Left ventricle myocardium inferior (tissue), 1 donor: ENCODE measurements at regions not wholly inside any gene's neighbourhood (a gene's known extent, or its start where the extent isn't known, plus 50 kb on each side); places are given as distances from the start of the nearest gene placed in this dataset.

Experiments used
- DNase-seq: peaks from one replicate; pipeline ENCODE4 v3.0.0-alpha.2; 2020
- H3K27ac ChIP-seq: fragments of 200-600 bp; replicated peaks from 2 replicates; pipeline ENCODE4 v1.8.0; 2021
- H3K27me3 ChIP-seq: fragments of 200-600 bp; 2 replicates; pipeline ENCODE4 v1.8.0; 2021; ENCODE audit warnings: low read depth
- H3K36me3 ChIP-seq: fragments of 200-600 bp; 2 replicates; pipeline ENCODE4 v1.8.0; 2021
- H3K4me1 ChIP-seq: fragments of 200-600 bp; 2 replicates; pipeline ENCODE4 v1.8.0; 2021
- H3K4me3 ChIP-seq: fragments of 200-600 bp; 2 replicates; pipeline ENCODE4 v1.8.0; 2021; ENCODE audit warnings: mild to moderate bottlenecking, moderate library complexity
- H3K9me3 ChIP-seq: fragments of 200-600 bp; replicated peaks from 2 replicates; pipeline ENCODE4 v1.8.0; 2021
- CTCF ChIP-seq: fragments of 200-600 bp; IDR thresholded peaks from 2 replicates; pipeline ENCODE4 v1.8.0; 2021; ENCODE audit warnings: antibody characterized with exemption, mild to moderate bottlenecking, borderline replicate concordance
- intact Hi-C: fragments of 100-400 bp; cut with micrococcal nuclease; formaldehyde crosslinking; loops from one replicate; pipeline ENCODE4 v1.11.0; 2022
- donor health status: DM: no; HTN: yes; CAD: no; lungs with severe emphysema.

- H3K27ac ChIP-seq: no peak overlapping the region
- no peak for TF ChIP-seq CTCF
- H3K36me3 ChIP-seq: no peaks in the 10 kb centered on the region
- H3K27me3 ChIP-seq: no peaks in the 10 kb centered on the region
- intact Hi-C loops: no loop called here
- no peak overlapping the region for H3K4me3 ChIP-seq
- no peaks in the 10 kb centered on the region for H3K9me3 ChIP-seq
- DNase-seq: no peak
- no peaks in the 10 kb centered on the region for H3K4me1 ChIP-seq
Observed at GRCh38 chr11:97972731-97973130, 1048.0 kb upstream of the CNTN5 start.

DNA sequence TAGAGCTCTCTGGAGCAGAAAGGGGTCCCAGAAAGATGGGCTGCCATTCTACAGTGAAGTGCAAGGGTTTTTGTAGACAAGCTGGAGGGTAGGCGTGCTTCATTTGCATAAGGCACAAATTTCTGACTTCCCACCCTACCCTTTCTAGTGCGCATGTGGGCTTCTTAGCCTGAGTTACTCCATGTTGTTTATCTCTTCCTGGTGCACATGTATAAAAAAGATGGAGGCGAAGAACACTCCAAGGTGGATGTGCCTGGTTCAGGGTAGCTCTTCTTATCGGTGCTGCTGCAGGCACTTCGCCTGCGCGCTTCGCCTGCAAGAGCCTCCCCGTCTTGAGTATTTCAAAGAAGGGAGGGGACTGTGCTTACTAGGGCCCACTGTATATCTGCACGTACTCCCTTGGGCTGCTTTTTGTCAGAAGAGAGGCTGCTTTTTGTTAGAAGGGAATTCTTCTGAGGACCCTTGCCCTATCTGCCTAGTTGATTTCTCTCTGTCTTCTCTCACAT lies 1047.3 kb upstream of the CNTN5 start:
- no peak overlapping the region for H3K4me3 ChIP-seq
- H3K27me3 ChIP-seq: no peaks in the 10 kb centered on the region
- DNase-seq: no peak
- H3K9me3 ChIP-seq: no peaks in the 10 kb centered on the region
- intact Hi-C loops: no loop called here
- H3K27ac ChIP-seq: no peak overlapping the region
- H3K36me3 ChIP-seq: no peaks in the 10 kb centered on the region
- no peak for TF ChIP-seq CTCF
- no peaks in the 10 kb centered on the region for H3K4me1 ChIP-seq

GRCh38 chr11:97974798-97975498 lies 1045.8 kb upstream of the CNTN5 start:
- no peaks in the 10 kb centered on the region for H3K36me3 ChIP-seq
- no peak overlapping the region for H3K27ac ChIP-seq
- no peaks in the 10 kb centered on the region for H3K4me1 ChIP-seq
- H3K27me3 ChIP-seq: no peaks in the 10 kb centered on the region
- H3K4me3 ChIP-seq: no peak overlapping the region
- no peaks in the 10 kb centered on the region for H3K9me3 ChIP-seq
- no peak for TF ChIP-seq CTCF
- no peak for DNase-seq
- intact Hi-C loops: no loop called here

DNA sequence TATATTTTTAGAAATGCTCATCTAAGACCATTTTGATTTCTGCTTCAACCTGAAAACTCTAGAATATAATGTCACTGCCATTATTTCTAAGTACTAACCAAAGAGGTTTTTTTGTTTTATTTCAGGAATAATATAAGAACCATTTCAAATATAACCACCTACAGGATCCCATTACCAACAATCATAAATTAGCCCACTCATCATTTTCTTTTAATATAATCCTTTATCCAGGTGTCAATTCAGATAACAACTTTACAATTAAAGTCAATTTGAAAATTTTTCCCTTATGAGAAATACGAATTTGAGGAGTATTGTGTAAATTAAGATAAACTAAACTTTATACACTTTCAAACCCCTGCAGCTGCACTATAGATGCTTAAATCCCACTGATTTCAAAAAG lies 1043.0 kb upstream of the CNTN5 start:
- no peak for DNase-seq
- H3K9me3 ChIP-seq: no peaks in the 10 kb centered on the region
- no peak for TF ChIP-seq CTCF
- no peaks in the 10 kb centered on the region for H3K27me3 ChIP-seq
- H3K36me3 ChIP-seq: no peaks in the 10 kb centered on the region
- no peak overlapping the region for H3K27ac ChIP-seq
- intact Hi-C loops: no loop called here
- H3K4me3 ChIP-seq: no peak overlapping the region
- no peaks in the 10 kb centered on the region for H3K4me1 ChIP-seq

DNA sequence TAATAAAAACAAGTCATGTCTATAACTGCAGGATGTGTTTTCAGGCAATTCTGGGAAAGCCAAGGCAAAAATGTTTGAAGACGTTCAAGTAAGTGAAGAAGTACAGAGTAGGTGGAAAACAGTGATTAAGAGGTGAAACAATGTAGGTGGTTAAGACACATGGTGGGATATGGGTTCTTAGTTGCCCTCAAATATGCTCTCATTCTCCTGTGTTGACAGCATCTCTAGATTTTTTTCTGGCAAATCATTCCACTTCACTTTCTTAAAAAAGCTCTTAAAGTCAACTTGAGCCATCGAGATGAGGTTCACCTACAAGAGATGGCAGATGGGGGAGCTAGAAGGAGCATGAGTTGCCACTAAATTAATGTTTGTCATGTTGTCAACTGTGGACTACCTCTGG lies 1041.0 kb upstream of the CNTN5 start:
- no peaks in the 10 kb centered on the region for H3K27me3 ChIP-seq
- no peaks in the 10 kb centered on the region for H3K9me3 ChIP-seq
- no peak for DNase-seq
- TF ChIP-seq CTCF: no peak
- H3K36me3 ChIP-seq: no peaks in the 10 kb centered on the region
- H3K4me3 ChIP-seq: no peak overlapping the region
- no peaks in the 10 kb centered on the region for H3K4me1 ChIP-seq
- H3K27ac ChIP-seq: no peak overlapping the region
- intact Hi-C loops: no loop called here
